Activated B cell treated with CpG ODN at 0.5 μM for 24 hours (primary cell): ENCODE measurements at regions not wholly inside any gene's neighbourhood (a gene's known extent, or its start where the extent isn't known, plus 50 kb on each side); places are given as distances from the start of the nearest gene placed in this dataset.

Source experiments
- ATAC-seq: fragments of 200-7000 bp; cut with Tn5 transposase; one replicate; pipeline ENCODE4 v1.10.0; 2021; ENCODE audit warnings: low read depth, mild to moderate bottlenecking, moderate library complexity
- CTCF ChIA-PET: fragments of 350-600 bp; sonication (Branson Sonifier 250); formaldehyde crosslinking; loops from one replicate; lab custom pipeline; 2021; ENCODE audit warnings: antibody characterized with exemption; lab: Charles Lee
- POLR2A ChIA-PET: fragments of 350-600 bp; sonication (Branson Sonifier 250); formaldehyde crosslinking; loops from one replicate; lab custom pipeline; 2021; ENCODE audit warnings: antibody characterized with exemption; lab: Charles Lee
- DNase-seq: peaks from one replicate; pipeline ENCODE4 v3.0.0; 2022
- H3K27ac Mint-ChIP-seq: one replicate; pipeline ENCODE4 v1.8.0; 2020; ENCODE audit warnings: mixed read lengths
- H3K27me3 Mint-ChIP-seq: one replicate; pipeline ENCODE4 v1.8.0; 2021; ENCODE audit warnings: mixed read lengths
- H3K36me3 Mint-ChIP-seq: one replicate; pipeline ENCODE4 v1.8.0; 2021; ENCODE audit warnings: low read depth, mixed read lengths
- H3K4me1 Mint-ChIP-seq: one replicate; pipeline ENCODE4 v1.8.0; 2021; ENCODE audit warnings: mixed read lengths
- H3K4me3 Mint-ChIP-seq: one replicate; pipeline ENCODE4 v1.8.0; 2020; ENCODE audit warnings: mild to moderate bottlenecking, mixed read lengths
- H3K9me3 Mint-ChIP-seq: one replicate; pipeline ENCODE4 v1.8.0; 2020; ENCODE audit warnings: mixed read lengths
- intact Hi-C: fragments of 100-400 bp; cut with micrococcal nuclease; formaldehyde crosslinking; loops from one replicate; pipeline ENCODE4 v1.15.1; 2024
- TF ChIP-seq, protein P1 (sequence below): fragments of 200-600 bp; IDR thresholded peaks from one replicate; pipeline ENCODE4 v1.8.0; 2022; ENCODE audit warnings: antibody characterized with exemption, mild to moderate bottlenecking

DNA sequence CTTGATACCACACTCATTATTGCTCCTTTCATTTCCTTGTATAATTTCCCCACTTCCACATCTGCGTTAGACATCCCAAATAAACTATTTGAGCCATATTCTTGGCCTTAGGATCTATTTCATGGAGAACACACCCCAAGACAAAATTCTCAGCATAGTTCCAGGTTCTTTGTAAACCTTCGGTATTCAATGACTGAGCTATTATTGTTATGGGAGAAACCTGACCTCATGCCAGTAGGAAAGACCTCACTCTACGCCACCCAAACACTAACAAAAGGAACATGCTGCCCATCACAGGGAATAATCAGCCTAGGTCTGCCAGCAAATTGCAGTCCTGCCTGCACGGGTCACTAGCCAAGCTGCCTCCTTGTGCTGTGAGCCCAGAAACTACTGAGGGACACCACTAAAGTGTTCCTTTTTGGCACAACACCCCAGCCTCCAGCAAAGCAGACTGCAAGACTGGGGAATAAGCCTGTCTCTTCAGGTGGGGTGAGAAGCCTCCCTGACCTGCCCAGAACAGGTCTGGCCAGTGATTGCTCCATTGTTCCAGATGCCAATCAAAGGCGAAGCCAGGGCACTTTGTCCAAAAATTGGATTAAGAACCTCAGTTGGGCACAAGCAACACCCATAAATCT, 371.8 kb downstream of the MAFB start:
- H3K4me1 Mint-ChIP-seq = no peaks in the 10 kb centered on the region
- TF ChIP-seq, protein P1, sequence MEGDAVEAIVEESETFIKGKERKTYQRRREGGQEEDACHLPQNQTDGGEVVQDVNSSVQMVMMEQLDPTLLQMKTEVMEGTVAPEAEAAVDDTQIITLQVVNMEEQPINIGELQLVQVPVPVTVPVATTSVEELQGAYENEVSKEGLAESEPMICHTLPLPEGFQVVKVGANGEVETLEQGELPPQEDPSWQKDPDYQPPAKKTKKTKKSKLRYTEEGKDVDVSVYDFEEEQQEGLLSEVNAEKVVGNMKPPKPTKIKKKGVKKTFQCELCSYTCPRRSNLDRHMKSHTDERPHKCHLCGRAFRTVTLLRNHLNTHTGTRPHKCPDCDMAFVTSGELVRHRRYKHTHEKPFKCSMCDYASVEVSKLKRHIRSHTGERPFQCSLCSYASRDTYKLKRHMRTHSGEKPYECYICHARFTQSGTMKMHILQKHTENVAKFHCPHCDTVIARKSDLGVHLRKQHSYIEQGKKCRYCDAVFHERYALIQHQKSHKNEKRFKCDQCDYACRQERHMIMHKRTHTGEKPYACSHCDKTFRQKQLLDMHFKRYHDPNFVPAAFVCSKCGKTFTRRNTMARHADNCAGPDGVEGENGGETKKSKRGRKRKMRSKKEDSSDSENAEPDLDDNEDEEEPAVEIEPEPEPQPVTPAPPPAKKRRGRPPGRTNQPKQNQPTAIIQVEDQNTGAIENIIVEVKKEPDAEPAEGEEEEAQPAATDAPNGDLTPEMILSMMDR = no peak
- POLR2A ChIA-PET = no interaction called here

DNA sequence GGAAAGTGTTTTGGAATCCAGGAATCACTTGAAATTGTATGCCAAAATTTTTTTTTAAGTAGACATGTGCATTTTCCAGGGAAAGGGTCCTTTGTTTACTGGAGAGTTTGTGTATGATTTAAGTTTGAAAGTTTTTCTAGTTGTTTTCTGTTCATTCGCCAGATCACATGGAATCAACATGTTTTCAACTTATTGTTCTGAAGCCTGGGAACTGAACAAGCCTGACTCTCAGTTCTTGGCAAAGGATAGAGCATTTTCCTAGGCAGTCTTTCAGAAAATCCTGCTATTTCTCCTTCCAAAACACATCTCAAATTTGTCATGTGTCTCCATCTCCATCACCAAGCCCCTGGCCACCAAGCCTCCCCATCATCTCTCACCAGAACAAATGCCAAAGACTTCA, 374.8 kb downstream of the MAFB start:
- DNase-seq = no peak
- Mint-ChIP-seq H3K27me3 (no peaks in the 10 kb centered on the region), H3K4me3 (no peak overlapping the region), H3K27ac (no peak overlapping the region), H3K36me3 (no peaks in the 10 kb centered on the region), H3K4me1 (no peaks in the 10 kb centered on the region), H3K9me3 (no peaks in the 10 kb centered on the region)
- TF ChIP-seq, protein P1 = no peak
- ChIA-PET CTCF (no interaction called here), POLR2A (no interaction called here)
- no peak for ATAC-seq
- intact Hi-C loops = no loop called here

More for the DNA sequence above, 371.8 kb downstream of the MAFB start:
- intact Hi-C loops = no loop called here
- H3K9me3 Mint-ChIP-seq = no peaks in the 10 kb centered on the region
- no peak overlapping the region for H3K4me3 Mint-ChIP-seq
- ATAC-seq (no peak), DNase-seq (no peak)
- H3K27me3 Mint-ChIP-seq = no peaks in the 10 kb centered on the region
- CTCF ChIA-PET = no interaction called here
- H3K27ac Mint-ChIP-seq = no peak overlapping the region
- H3K36me3 Mint-ChIP-seq = no peaks in the 10 kb centered on the region

DNA sequence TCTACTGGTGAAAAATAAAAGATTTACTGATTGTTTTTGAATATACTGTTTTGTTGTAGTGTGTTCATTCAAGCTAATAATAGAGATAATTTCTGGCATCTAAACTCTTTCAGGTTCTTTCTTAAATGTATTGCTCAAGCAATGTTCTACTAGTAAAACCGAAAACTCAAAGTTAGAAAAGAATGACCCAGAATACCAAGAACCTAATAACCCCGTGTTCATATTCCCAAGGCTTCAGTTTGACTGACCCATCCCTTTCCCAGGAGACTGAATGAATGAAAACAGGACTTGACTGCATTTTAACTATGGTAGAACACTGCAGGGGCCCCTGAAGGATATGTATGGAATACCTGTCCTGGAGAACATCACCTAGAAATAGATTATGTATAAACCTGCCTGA, 375.3 kb downstream of the MAFB start:
- H3K27me3 Mint-ChIP-seq = no peaks in the 10 kb centered on the region
- no peak overlapping the region for H3K4me3 Mint-ChIP-seq
- DNase-seq = no peak
- H3K27ac Mint-ChIP-seq = no peak overlapping the region
- POLR2A ChIA-PET = no interaction called here
- intact Hi-C loops = no loop called here
- ATAC-seq = no peak
- H3K36me3 Mint-ChIP-seq = no peaks in the 10 kb centered on the region
- TF ChIP-seq, protein P1 = no peak
- H3K9me3 Mint-ChIP-seq = no peaks in the 10 kb centered on the region
- CTCF ChIA-PET = no interaction called here
- H3K4me1 Mint-ChIP-seq = no peaks in the 10 kb centered on the region

DNA sequence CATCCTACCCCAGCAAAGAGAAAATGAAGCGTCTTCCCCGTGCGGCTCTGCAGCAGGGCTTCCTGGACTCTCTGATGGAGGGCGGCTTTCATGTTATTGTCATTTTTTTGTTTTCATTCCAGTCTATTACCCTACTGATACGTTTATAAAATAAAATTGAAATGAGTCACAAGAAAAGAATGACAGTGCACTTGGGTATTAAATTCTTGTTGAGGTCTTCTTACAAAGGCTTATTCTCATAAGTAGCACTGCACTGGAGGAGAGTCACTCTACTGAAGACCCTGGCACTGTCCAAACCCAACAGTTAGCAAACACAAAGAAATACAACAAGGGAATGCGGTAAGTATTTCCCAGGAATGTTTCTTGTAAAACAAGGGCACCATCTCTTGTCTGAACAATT, 379.3 kb downstream of the MAFB start:
- CTCF ChIA-PET = no interaction called here
- DNase-seq = no peak
- intact Hi-C loops = no loop called here

DNA sequence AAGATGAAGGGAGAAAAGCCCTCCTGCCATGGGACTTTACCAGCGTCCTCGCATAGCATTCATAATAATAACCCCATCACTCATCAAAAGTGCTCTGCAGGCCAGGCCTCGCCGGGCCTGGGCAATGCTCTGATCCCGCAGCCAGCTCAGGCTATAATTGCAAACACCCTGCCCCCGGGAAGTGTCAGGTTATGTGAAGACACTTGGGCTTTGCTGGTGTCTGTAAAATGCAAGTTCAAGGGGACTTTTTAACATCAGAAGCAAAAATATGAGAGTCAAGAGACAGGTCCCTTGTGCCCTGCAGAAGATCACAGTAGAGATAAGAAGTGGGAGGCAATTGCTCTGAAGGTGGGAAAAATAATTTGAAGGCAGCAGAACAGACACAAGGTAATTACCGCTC, 381.0 kb downstream of the MAFB start:
- Mint-ChIP-seq H3K27me3 (no peaks in the 10 kb centered on the region), H3K4me1 (no peaks in the 10 kb centered on the region), H3K4me3 (no peak overlapping the region), H3K27ac (no peak overlapping the region), H3K9me3 (no peaks in the 10 kb centered on the region), H3K36me3 (no peaks in the 10 kb centered on the region)
- TF ChIP-seq, protein P1 = no peak
- intact Hi-C loops = no loop called here
- CTCF ChIA-PET = no interaction called here
- POLR2A ChIA-PET = no interaction called here
- DNase-seq (no peak), ATAC-seq (no peak)

More for the DNA sequence above, 379.3 kb downstream of the MAFB start:
- H3K4me1 Mint-ChIP-seq = no peaks in the 10 kb centered on the region
- no peak for ATAC-seq
- H3K36me3 Mint-ChIP-seq = no peaks in the 10 kb centered on the region
- no peaks in the 10 kb centered on the region for H3K9me3 Mint-ChIP-seq
- H3K27me3 Mint-ChIP-seq = no peaks in the 10 kb centered on the region
- TF ChIP-seq, protein P1 = no peak
- no peak overlapping the region for H3K4me3 Mint-ChIP-seq
- H3K27ac Mint-ChIP-seq = no peak overlapping the region
- POLR2A ChIA-PET = no interaction called here
